ENCODE measurements at regions not wholly inside any gene's neighbourhood (a gene's known extent, or its start where the extent isn't known, plus 50 kb on each side); places are given as distances from the start of the nearest gene placed in this dataset.

DNA sequence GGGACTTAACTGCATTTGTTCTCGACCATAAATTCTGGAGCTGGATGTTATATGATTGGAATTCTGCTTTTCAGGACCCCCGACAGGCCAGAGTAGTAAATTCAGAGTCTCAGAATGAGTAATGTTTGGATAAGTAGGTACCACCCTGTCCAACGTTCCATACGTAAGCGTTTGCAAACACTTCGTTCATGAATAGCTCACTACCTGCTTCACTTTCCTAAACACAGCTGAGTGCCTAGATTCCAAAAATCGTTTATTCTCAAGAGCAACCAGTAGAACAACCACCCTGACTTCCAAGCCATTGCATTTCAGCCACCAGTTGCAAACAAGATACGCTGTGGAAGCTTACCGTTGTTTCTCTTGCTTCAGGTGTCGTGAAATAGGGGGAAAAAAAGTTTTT lies 101.3 kb upstream of the DMRT1 start:
- TF ChIP-seq ZNF623 (tag by site-specific recombination; IDR thresholded peaks at IDR 0.05) (no peak), KLF10 (tag by site-specific recombination; IDR thresholded peaks at IDR 0.05) (no peak)

Measured in HEK293 (cell line).